Epithelial cell of proximal tubule (primary cell): ENCODE measurements at regions not wholly inside any gene's neighbourhood (a gene's known extent, or its start where the extent isn't known, plus 50 kb on each side); places are given as distances from the start of the nearest gene placed in this dataset.
"Not testable (repeated sequence)": the region's sequence is repeated elsewhere in the genome, so short reads cannot be mapped to it uniquely, and the experiment has no call there.

ENCODE experiments used
- DNase-seq: peaks from one replicate; pipeline ENCODE4 v3.0.0-alpha.2; 2011; ENCODE audit warnings: low read depth
- H3K4me3 ChIP-seq: 2 replicates; pipeline ENCODE4 v1.5.1; 2011; ENCODE audit warnings: low read depth, mild to moderate bottlenecking, low read length
- CTCF ChIP-seq: conservative IDR thresholded peaks from 2 replicates; pipeline ENCODE4 v1.5.1; 2012; ENCODE audit warnings: low read depth, mild to moderate bottlenecking, low read length

- no peak for DNase-seq
- H3K4me3 ChIP-seq, result no peak overlapping the region
- TF ChIP-seq CTCF, result no peak
Measured at GRCh38 chr2:138877421-138877820, 97.2 kb upstream of the NXPH2 start.

- no peak for TF ChIP-seq CTCF
- no peak overlapping the region for H3K4me3 ChIP-seq
- DNase-seq, result no peak
Measured at GRCh38 chr2:138874251-138874650, 94.1 kb upstream of the NXPH2 start.

GRCh38 chr2:138872116-138872515, 91.9 kb upstream of the NXPH2 start:
- DNase-seq, H3K4me3 ChIP-seq: not testable (repeated sequence)

- TF ChIP-seq CTCF, result no peak
- DNase-seq, result no peak
- H3K4me3 ChIP-seq, result no peak overlapping the region
Measured at GRCh38 chr2:138871312-138871711, 91.1 kb upstream of the NXPH2 start.

GRCh38 chr2:138867341-138867740, 87.2 kb upstream of the NXPH2 start:
- no peak for TF ChIP-seq CTCF

GRCh38 chr2:138866797-138867196, 86.6 kb upstream of the NXPH2 start:
- H3K4me3 ChIP-seq, result no peak overlapping the region
- TF ChIP-seq CTCF, result no peak
- DNase-seq, result no peak

More at GRCh38 chr2:138867341-138867740, 87.2 kb upstream of the NXPH2 start:
- no peak for DNase-seq
- no peak overlapping the region for H3K4me3 ChIP-seq

- H3K4me3 ChIP-seq, result no peak overlapping the region
- DNase-seq, result no peak
- no peak for TF ChIP-seq CTCF
Measured at GRCh38 chr2:138853761-138854160, 73.6 kb upstream of the NXPH2 start.

GRCh38 chr2:138853296-138853695, 73.1 kb upstream of the NXPH2 start:
- H3K4me3 ChIP-seq, result no peak overlapping the region
- TF ChIP-seq CTCF, result no peak
- no peak for DNase-seq
